Hematopoietic multipotent progenitor cell treated with erythropoietin and hydrocortisone succinate and interleukin-3 and kit ligand, for 17 days (in vitro differentiated cells): ENCODE measurements at regions not wholly inside any gene's neighbourhood (a gene's known extent, or its start where the extent isn't known, plus 50 kb on each side); places are given as distances from the start of the nearest gene placed in this dataset.

Source experiments
- DNase-seq: peaks from one replicate; pipeline ENCODE4 v3.0.0-alpha.2; 2015; ENCODE audit warnings: low spot score

DNA sequence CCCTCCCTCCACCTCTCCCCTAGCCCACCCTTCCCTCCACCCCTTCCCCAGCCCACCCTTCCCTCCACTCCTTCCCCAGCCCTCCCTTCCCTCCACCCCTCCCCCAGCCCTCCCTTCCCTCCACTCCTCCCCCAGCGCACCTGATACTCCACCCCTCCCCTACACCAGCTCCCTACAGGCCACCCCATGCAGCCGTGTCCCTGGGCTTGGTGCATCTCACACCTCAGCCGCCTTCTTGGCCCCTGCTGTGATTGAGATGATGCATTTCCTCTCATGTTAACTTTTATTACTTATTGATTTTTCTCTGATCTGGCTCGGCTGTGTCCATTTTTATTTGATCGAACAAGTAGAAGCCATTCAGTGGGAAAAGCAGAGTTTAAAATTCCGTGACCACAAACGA, 243.8 kb downstream of the MATN1 start:
- no peak for DNase-seq

DNA sequence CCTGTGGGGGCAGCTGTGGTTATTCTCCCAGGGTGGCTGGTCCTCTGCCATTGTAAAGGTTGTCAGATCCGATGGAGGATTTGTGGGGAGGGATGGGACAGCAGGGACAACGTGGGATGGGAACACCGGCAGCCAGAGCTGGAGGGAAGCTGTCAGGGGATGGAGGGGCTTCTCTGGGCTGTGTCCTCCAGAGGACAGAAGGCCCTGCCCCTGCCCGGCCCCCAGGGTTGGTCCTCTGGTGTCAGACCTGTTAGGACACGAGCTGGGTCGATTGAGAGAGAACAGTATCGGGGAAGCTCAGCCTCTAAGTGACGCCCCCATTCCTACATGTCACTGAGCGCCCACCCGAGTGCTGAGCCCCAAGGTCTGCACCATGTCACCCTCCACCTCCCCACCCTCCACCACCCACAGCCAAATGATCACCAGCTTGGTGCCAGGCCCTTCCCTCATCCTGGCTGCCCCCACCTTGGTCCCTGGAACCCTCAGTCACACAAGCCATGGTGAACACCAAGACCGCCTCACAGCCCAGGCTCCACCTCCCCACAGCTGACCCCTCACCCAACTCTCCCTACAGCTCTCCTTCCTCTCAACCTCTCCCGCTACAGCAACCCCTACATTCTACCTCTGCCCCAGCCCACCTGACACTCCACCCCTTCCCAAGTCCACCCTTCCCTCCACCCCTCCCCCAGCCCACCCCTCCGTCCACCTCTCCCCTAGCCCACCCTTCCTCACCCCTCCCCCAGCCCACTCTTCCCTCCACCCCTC, 244.4 kb downstream of the MATN1 start:
- no peak for DNase-seq

DNA sequence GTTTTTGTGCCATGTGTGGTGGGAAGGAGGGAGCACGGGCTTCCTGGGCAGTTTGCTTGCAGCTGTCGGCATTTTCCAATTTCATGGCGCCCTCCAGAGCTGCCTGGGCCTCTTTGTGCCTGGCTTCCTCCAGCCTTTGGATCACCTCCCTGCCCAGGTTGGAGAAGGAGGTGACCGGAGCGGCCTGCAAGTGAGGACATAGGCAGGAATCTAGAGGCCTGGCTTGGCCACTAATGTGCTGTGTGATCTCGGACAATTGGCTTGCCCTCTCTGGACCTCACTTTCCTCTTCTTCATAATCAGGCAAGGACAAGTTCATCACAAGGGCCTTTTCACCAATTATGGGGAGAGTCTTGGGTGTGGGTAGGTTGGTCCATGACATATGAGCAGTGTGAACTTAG, 245.1 kb downstream of the MATN1 start:
- DNase-seq = no peak

DNA sequence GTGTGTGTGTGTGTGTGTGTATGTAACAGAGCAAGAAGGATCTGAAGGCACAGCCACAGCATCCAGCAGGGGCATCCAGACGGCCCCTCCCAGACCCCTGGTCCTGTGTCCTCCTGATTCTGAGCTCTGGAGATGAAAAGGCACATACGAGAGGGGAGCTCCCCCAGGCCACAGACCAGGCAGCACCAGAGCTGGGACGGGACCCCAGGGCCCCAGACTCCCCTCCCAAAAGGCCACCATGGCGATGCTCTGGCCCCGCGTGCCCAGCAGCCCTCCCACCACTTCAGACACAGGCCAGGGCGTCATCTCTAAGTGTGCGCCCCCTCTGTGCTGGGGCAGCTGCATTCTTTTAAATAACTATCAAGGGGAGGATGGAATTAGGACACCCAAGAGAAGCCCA, 245.8 kb downstream of the MATN1 start:
- DNase-seq = no peak

DNA sequence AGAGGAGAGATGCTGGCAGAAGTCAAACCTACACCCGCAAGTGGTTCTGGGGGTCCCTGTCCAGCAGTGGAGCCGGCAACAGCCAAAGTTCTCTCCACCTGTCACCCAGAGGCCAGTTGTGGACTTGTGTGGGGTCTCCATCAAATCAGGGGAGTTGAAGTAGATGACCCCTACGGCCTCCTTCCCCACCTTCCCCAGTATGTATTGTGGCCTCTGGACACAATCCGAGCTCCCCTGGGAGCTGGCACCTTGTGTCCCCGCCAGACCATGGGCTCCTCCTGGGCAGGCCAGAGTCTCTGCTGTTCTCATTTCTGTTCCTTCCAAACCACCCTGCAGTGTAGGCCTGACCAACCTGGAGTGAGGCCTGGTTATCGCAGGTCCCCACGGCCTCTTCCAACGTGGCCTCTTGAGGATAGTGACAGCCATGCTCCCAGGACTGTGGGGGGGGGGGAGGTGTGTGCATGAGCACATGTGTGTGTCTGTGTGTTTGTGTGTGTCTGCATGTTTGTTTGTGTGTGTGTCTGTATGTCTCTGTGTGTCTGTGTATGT, 246.4 kb downstream of the MATN1 start:
- no peak for DNase-seq

DNA sequence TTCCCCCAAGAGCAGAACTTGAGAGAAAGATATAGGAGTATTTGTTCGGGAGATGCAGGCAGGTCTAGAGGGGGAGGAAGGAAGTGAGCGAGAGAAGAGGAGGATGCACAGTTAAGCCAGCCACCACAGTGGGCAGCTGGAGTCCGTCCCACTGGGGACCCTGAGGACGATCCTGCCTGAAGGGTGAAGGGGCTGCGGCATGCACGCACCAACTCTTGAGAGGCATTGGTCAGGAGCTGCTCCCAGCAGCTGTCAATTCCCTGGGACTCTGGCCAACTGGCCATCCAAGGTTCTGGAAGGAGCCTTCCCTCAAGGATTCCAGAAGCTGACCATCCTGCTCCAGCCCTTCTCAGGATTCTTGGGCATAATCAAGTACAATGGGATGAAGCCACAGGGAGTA, 246.9 kb downstream of the MATN1 start:
- DNase-seq = no peak

DNA sequence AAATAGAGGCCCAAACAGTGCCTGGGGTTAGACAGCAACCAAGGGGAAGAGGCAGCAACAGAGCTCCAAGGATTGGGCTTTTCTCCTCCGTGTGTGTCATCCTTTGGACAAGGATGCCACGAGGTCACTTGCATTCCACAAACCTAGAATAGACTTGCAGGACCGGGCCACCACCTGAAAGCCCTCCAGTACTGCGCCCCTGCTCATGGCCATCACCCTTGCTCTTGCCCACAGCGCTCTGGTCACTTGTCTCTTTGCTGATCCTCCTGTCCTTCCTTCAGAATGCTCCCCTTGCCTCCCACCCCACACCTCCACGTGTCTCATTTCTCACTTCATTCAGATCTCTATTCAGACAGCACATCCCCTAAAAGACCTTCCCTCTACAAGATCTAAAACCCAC, 247.4 kb downstream of the MATN1 start:
- DNase-seq = no peak

DNA sequence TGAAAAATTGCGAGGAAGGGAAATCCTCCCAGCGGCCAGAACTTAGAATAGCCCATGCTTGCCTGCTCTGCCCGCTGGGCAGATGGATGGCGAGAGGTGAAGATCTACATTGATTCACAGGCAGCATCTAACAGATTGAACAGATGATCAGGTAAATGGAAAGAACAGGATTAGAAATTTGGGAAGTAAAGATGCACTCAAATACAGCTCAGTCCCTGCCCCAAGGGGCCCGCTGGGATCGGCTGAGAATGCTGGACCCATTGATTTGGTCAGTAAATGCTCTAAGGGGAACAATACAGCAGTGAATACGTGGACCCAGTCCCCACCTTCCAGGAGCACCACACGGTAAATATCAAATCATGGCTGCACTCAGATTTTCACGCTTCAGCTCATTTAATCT, 248.2 kb downstream of the MATN1 start:
- DNase-seq = no peak

DNA sequence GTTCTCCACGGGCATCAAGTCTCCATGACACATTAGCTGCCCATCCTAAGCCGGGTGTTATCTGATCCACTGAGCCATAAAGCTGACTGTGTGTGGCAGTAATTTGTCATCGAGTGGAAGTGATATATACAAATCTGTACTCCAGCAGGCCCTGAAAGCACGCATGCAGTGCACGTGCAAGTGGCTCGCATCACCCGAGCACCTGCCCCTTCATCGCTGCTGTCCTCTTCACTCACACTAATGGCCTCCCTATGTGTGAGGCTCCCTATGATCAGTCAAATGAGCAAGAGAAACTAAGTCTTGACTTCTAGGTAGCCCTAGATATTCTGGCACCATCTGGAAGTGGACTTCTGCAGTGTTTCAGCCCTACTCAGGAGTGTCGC, 248.6 kb downstream of the MATN1 start:
- DNase-seq = no peak

DNA sequence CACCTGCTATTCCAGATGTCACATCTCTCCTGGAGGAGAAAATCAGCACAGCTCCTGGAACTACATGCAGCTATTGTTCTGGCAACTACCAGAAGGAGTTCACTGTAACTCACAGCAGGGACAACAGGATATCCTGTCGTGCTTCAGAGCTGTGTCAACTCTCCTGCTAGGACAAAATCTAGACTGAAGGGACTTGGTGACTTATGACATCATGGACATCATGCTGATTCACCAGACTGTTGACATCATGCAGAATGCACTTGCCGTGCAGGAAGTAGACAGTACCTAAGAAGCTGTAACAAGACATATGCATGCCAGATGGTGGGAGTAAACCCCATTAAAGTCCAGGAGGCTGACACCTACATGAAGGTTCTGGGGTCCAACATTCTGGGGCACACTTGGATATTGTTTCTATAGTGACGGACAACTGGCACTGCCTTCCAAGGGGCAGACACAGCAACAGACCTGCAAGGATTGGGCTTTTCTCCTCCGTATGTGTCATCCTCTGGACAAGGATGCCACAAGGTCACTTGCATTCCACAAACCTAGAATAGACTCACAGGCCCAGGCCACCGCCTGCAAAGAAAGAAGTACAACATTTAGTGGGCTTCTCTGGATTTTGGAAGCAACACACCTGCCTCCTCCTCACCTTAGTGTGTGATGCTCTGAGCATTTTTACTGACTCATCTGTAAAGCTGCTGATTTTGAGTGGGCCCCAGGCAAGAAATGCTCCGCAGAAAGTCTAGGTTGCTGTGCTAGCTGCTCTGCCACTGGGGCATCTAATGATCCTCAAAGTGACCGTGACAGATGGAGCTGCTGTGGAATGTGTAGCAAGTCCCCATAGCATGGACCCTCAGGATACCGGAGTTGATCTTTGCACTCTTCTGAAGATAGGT, 249.2 kb downstream of the MATN1 start:
- DNase-seq = no peak

DNA sequence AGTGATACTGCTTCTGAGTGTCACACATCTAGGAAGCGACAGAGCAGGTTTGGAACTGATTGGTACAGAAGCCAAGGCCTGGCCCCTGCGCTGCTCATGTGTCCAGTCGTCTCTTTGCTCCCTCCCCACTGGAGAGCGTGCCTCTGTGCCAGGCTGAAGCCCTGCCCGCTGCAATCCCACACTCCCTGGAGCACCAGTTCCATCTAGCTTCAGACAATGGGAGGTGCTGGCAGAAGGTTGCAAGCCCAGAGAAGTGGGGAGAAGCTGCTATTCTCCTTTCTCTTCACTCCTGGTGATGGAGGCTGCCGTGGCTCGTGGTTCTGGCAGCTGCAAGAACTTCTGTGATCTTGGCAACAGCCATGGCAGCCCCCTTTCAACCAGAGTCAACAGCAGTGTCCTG, 250.9 kb downstream of the MATN1 start:
- DNase-seq = no peak

DNA sequence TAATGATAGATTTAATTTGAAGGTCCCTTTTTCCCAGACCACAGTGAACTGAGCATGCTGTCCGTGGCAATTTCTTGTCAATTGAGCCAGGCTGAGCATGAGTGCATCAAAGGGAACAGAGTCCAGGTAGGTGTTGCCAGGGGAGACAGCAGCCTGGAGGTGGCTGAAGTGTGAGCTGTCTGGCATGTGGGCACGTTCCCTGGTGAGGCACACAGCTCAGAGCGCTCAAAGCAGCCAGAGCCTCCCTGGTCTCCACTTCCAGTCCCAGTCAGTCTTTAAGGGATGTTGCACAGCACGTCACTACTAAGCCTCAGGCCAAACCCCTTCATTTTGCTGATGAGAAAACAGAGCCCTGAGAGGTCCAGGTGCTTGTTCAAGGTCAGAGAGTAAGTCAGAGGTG, 251.4 kb downstream of the MATN1 start:
- DNase-seq = no peak

DNA sequence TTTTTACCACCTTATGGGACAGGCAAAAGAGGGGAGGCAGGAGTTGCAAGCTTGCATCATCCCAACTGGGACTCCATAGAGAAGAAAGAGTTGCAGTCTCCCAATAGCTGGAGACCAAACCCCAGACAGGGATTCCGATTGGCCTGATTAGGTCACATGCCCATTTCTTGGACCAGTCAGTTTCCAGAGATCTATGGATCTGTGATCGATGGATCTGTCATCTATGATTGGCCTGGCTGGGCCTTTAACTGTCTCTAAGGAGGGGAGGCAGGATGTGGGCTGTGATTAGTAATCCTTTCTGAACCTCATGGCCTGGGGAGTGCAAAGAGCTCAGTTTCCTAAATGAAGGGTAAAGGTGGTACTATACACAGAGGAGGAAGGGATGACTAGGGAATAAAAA, 252.1 kb downstream of the MATN1 start:
- no peak for DNase-seq

DNA sequence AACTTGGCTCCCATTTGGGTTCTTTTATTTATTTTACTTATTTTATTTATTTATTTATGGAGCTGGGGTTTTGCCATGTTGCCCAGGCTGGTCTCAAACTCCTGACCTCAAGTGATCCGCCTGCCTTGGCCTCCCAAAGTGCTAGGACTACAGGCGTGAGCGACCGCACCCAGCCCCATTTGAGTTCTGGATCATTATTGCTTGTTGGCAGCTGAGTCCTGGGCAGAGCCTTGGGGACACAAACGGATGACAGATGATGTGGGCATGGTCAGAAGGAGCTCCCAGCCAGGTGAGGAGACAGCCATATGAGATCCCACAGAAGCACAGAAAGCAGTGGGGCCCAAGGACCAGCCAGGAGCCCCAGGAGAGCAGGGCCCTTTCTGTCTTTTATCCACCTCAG, 254.0 kb downstream of the MATN1 start:
- DNase-seq = no peak

DNA sequence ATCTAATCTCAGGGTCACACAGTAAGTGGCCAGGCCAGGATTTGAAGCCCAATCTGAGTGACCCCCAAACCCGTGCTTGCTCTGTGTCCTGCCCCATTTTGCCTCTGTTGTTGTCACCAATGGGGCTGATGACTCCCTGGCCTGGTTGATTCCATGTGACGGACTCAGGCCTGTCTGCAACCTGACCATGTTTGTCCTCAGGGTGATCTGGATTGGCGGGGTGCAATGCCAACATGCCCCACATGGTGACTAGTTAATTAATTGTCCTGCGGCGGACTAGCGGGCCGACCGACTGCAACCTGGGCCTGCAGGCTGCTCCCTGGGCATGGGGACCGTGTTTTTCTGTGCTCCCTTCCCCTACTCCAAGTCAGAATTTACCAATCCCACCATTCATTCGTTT, 256.3 kb downstream of the MATN1 start:
- DNase-seq = no peak

DNA sequence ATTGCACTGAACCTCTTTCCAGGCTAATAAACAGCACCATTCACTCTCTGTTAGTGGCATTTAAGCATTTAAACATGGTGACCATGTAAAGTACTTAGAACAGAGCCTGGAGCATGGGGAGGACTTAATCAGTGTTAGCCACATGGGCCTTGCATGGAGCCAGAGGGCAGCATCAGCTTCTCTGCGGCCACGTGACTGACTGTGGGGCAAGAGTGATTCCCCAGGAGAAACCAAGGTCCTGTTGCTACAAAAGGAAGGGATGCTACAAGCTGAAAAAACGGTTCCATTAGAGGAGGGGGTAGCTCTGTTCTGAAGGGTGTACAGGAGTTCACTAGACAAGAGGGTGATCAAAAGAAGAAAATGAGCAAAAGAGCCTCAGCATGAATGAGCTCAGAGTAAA, 256.8 kb downstream of the MATN1 start:
- no peak for DNase-seq

DNA sequence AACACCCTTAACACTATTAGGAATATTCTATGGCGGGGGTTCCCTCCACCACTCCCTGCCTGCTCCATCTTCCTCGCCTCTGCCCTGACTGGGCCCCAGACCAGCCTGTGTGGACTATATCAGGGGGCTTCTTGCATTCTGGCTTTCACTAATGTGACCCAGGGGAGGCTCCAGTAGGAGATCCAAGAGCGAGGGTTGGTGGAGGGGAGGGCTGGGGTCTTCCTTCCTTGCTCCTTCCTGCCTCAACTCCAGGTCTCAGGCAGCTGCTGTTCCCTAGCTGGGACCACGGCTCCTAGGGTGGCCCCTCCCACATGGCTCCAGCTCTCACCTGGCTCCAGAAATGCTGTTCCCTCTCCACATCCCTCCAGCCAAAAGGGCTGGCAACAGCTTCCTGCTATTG, 257.4 kb downstream of the MATN1 start:
- DNase-seq = no peak

DNA sequence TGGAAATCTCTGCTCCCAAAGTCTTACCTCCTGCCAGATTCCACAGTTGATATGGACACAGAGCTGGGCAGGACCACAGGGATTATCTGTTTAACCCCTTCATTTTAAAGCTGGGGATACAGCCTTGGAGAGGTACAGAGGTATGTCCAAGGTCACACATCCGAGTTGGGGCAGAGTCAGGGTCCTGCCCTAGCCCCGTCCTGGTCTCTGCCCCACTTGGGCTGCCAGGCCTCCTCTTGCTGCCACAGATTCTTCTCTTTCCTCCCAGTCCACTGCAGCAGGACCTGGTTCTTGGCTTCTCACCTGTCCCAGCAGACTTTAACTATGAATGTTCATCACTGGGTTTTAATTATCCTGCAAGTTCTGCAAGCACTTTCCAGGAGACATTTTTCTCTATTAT, 258.3 kb downstream of the MATN1 start:
- DNase-seq = no peak

DNA sequence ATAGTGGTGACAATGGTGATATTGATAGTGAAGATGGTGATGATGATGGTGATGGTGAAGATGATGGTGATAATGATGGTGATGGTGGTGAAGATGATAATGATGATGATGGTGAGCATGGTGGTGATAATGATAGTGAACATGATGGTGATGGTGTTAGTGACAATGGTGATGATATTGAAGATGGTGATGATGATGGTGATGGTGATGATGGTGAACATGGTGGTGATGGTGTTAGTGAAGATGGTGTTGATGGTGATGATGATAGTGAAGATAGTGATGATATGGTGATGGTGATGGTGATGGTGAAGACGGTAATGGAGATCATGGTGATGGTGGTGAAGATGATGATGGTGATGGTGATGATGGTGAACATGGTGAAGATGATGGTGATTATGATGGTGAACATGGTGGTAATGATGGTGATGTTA, 259.2 kb downstream of the MATN1 start:
- DNase-seq = no peak

DNA sequence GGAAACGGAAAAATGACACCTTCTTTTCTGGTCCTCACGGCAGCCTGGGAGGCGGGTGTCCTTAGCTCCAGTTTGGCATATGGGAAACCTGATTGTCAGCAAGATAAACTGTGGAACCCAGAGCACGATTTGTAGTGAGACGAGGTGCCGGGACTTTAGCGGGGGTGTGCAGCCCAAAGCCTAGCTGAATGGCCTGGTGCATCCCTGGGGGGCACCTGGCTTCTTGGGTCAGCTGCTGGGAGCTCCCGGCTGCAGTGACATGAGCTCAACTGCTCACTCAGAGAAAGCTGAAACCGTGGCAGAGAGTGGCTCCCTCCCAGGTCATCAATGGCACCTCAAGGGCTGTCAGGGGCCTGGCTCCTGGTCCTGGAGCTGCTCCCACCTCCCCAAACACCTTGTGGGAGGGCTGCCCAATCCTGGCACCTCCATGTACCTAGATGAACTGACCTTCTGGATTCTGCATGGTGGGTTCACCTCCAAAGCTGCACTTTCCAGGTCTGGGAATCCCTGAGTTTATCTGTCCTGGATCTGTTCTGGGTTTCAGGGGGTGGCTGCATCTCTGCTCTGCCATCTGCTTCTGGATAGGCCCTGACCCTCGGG, 260.5 kb downstream of the MATN1 start:
- DNase-seq = no peak

DNA sequence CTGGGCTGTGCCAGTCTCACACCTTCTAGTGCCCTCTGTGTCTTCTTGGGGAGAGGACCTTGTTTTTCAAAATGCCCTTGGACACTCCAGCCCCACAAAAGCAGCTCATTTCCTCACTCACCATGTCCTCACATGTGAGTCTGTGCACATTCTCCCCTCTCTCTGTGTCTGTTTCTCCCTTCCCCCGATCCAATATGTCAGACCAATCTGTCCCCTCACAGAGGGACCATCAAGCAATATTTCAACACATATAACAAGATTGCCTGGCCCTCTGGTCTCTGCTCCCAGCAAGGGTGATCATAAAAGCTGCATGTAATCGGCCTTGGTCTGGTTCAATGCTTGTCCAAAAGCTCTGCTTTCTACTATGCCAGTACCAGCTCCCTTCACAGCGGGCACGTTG, 261.2 kb downstream of the MATN1 start:
- no peak for DNase-seq

DNA sequence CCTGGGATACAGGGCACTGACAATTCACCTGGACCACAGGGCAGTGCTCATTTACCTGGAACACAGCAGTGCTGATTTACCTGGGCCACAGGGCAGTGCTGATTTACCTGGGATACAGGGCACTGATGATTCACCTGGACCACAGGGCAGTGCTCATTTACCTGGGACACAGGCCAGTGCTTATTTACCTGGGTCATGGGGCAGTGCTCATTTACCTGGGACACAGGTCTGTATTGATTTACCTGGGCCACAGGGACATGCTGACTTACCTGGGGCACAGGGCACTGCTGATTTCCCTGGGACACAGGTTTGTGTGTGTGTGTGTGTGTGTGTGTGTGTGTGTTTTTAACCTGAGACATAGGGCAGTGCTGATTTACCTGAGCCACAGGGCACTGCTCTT, 261.7 kb downstream of the MATN1 start:
- DNase-seq = no peak

DNA sequence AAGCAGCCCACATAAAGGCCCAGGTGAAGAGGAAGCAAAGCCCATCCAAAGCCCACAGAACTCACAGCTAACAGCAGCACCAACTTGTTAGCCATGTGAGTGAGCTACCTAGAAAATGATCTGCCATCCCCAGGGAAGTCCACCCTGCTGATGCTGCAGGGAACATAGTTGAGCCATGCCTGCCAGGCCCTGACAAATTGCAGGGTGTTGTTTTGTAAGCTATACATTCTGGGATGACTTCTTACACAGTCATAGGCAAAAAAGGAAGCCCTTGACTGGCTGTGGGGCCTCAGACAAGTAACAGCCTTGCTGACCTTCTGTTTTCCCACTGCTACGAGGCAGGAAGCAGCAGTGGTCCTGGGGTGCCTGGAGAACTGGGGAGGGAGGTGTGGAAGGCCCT, 262.7 kb downstream of the MATN1 start:
- no peak for DNase-seq
